ENCODE measurements at regions not wholly inside any gene's neighbourhood (a gene's known extent, or its start where the extent isn't known, plus 50 kb on each side); places are given as distances from the start of the nearest gene placed in this dataset.

- POLR2A ChIA-PET = no interaction called here
- H3K27ac ChIP-seq (ENCODE audit: low read depth, low read length) = no peak overlapping the region
- H3K9me3 ChIP-seq (ENCODE audit: control insufficient read depth, insufficient read depth, low read length) = peaks cover 6% of the 10 kb centered on the region
- TF ChIP-seq CTCF (IDR thresholded peaks at IDR 0.05; ENCODE audit: low read depth, low read length) = no peak
- no peaks in the 10 kb centered on the region for H3K27me3 ChIP-seq (ENCODE audit: control insufficient read depth, insufficient read depth, low read length)
- CTCF ChIA-PET = no interaction called here
- no peak for DNase-seq (ENCODE audit: low read depth, low spot score)
- no peak overlapping the region for H3K4me3 ChIP-seq (ENCODE audit: low read depth, low read length)
These were observed 368.3 kb upstream of the OLFM3 start for GRCh38 chr1:102365071-102365470.

- Histone ChIP-seq H3K4me3 (ENCODE audit: low read depth, low read length) (no peak overlapping the region), H3K9me3 (ENCODE audit: control insufficient read depth, insufficient read depth, low read length) (no peaks in the 10 kb centered on the region), H3K27ac (ENCODE audit: low read depth, low read length) (no peak overlapping the region), H3K27me3 (ENCODE audit: control insufficient read depth, insufficient read depth, low read length) (no peaks in the 10 kb centered on the region)
- no peak for TF ChIP-seq CTCF (IDR thresholded peaks at IDR 0.05; ENCODE audit: low read depth, low read length)
- DNase-seq (ENCODE audit: low read depth, low spot score) = no peak
- ChIA-PET CTCF (no interaction called here), POLR2A (no interaction called here)
These were observed 339.9 kb upstream of the OLFM3 start for GRCh38 chr1:102336602-102337001.

- DNase-seq (ENCODE audit: low read depth, low spot score) = no peak
These were observed 321.5 kb upstream of the OLFM3 start for GRCh38 chr1:102318104-102318806.

DNA sequence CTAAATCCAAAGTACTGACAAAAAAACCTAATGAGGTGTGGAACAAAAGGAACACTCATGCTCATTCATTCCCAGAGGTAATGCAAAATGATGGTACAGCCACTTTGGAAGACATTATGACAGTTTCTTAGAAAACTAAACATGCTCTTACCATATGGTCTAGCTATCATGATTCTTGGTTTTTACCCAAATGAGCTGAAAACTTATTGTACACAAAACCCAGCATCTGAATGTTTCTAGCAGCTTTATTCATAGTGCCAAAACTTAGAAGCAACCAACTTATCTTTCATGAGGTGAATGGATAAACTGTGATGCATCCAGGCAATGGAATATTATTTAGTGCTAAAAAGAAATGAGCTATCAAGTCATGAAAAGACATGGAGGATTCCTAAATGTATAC lies 318.4 kb upstream of the OLFM3 start:
- no peak overlapping the region for H3K4me3 ChIP-seq (ENCODE audit: low read depth, low read length)
- H3K27ac ChIP-seq (ENCODE audit: low read depth, low read length) = no peak overlapping the region
- TF ChIP-seq CTCF (IDR thresholded peaks at IDR 0.05; ENCODE audit: low read depth, low read length) = no peak
- ChIA-PET CTCF (no interaction called here), POLR2A (no interaction called here)
- no peaks in the 10 kb centered on the region for H3K9me3 ChIP-seq (ENCODE audit: control insufficient read depth, insufficient read depth, low read length)
- no peaks in the 10 kb centered on the region for H3K27me3 ChIP-seq (ENCODE audit: control insufficient read depth, insufficient read depth, low read length)
- DNase-seq (ENCODE audit: low read depth, low spot score) = no peak

More at GRCh38 chr1:102318104-102318806, 321.5 kb upstream of the OLFM3 start:
- no peak for TF ChIP-seq CTCF (IDR thresholded peaks at IDR 0.05; ENCODE audit: low read depth, low read length)
- H3K9me3 ChIP-seq (ENCODE audit: control insufficient read depth, insufficient read depth, low read length) = no peaks in the 10 kb centered on the region
- H3K27me3 ChIP-seq (ENCODE audit: control insufficient read depth, insufficient read depth, low read length) = no peaks in the 10 kb centered on the region
- CTCF ChIA-PET = no interaction called here
- H3K4me3 ChIP-seq (ENCODE audit: low read depth, low read length) = no peak overlapping the region
- H3K27ac ChIP-seq (ENCODE audit: low read depth, low read length) = no peak overlapping the region
- POLR2A ChIA-PET = no interaction called here

GRCh38 chr1:102296116-102296515 lies 299.4 kb upstream of the OLFM3 start:
- no peak for DNase-seq (ENCODE audit: low read depth, low spot score)
- Histone ChIP-seq H3K27me3 (ENCODE audit: control insufficient read depth, insufficient read depth, low read length) (no peaks in the 10 kb centered on the region), H3K27ac (ENCODE audit: low read depth, low read length) (no peak overlapping the region), H3K4me3 (ENCODE audit: low read depth, low read length) (no peak overlapping the region), H3K9me3 (ENCODE audit: control insufficient read depth, insufficient read depth, low read length) (peaks cover 8% of the 10 kb centered on the region; the same call in 1 of the 2 replicates)
- TF ChIP-seq CTCF (IDR thresholded peaks at IDR 0.05; ENCODE audit: low read depth, low read length) = no peak
- ChIA-PET POLR2A (no interaction called here), CTCF (no interaction called here)

All from AG04450 (cell line).